ENCODE measurements at regions not wholly inside any gene's neighbourhood (a gene's known extent, or its start where the extent isn't known, plus 50 kb on each side); places are given as distances from the start of the nearest gene placed in this dataset.

DNA sequence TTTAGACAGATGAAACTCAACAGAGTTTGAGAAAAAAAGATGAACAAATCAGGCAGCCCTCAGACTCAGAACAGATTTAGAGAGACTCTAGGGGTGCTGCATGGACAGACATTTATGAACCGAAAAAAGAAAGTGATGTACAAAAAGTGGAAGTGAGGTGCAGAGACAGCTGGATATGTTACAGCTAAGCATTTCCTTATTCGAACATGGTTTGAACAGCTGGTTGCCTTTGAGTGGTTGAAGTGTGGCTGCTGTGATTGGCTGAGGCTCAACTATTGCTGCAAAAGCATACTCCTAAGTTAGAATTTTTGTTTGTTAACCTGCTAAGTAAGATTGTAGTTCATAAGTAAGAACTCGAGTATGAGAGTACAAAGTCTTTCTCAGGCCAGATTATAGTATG, 331.5 kb upstream of the PABPC4L start:
- TF ChIP-seq EZH2 (IDR thresholded peaks at IDR 0.05; ENCODE audit: insufficient read depth, low read length): no peak
- TF ChIP-seq, protein P1, sequence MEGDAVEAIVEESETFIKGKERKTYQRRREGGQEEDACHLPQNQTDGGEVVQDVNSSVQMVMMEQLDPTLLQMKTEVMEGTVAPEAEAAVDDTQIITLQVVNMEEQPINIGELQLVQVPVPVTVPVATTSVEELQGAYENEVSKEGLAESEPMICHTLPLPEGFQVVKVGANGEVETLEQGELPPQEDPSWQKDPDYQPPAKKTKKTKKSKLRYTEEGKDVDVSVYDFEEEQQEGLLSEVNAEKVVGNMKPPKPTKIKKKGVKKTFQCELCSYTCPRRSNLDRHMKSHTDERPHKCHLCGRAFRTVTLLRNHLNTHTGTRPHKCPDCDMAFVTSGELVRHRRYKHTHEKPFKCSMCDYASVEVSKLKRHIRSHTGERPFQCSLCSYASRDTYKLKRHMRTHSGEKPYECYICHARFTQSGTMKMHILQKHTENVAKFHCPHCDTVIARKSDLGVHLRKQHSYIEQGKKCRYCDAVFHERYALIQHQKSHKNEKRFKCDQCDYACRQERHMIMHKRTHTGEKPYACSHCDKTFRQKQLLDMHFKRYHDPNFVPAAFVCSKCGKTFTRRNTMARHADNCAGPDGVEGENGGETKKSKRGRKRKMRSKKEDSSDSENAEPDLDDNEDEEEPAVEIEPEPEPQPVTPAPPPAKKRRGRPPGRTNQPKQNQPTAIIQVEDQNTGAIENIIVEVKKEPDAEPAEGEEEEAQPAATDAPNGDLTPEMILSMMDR (IDR thresholded peaks at IDR 0.05; ENCODE audit: insufficient read depth, low read depth, low read length): no peak
- H3K4me1 Mint-ChIP-seq (ENCODE audit: low read depth, unreplicated experiment): no peaks in the 10 kb centered on the region
- no peaks in the 10 kb centered on the region for H3K36me3 Mint-ChIP-seq (ENCODE audit: low read depth, unreplicated experiment)
- no peaks in the 10 kb centered on the region for H3K9me3 Mint-ChIP-seq (ENCODE audit: unreplicated experiment)
- no peaks in the 10 kb centered on the region for H3K4me1 ChIP-seq (ENCODE audit: insufficient read depth, low read length)
- peaks cover 2% of the 10 kb centered on the region for H3K27me3 ChIP-seq (ENCODE audit: insufficient read depth, low read length)
- H3K27ac ChIP-seq (ENCODE audit: low read depth, low read length): no peak overlapping the region
- H3K27me3 Mint-ChIP-seq (ENCODE audit: low read depth, unreplicated experiment): no peaks in the 10 kb centered on the region
- FAIRE-seq (no peak), DNase-seq (ENCODE audit: low read depth) (no peak)
- H3K36me3 ChIP-seq (ENCODE audit: insufficient read depth, low read length): no peaks in the 10 kb centered on the region
- H3K9me3 ChIP-seq (ENCODE audit: insufficient read depth, low read depth, low read length): no peaks in the 10 kb centered on the region
- no peaks in the 10 kb centered on the region for H4K20me1 ChIP-seq (ENCODE audit: insufficient read depth, low read length)
- H2AFZ ChIP-seq (ENCODE audit: low read depth, low read length): no peak overlapping the region
- H3K79me2 ChIP-seq (ENCODE audit: insufficient read depth, low read length): no peaks in the 10 kb centered on the region
- no peak overlapping the region for H3K4me3 Mint-ChIP-seq (ENCODE audit: unreplicated experiment)
- H3K9ac ChIP-seq (ENCODE audit: low read length): no peak overlapping the region
- no peak overlapping the region for H3K4me3 ChIP-seq (ENCODE audit: insufficient read depth, low read depth, low read length)
- no peak overlapping the region for H3K27ac Mint-ChIP-seq (ENCODE audit: unreplicated experiment)
- H3K4me2 ChIP-seq (ENCODE audit: low read length): no peak overlapping the region

DNA sequence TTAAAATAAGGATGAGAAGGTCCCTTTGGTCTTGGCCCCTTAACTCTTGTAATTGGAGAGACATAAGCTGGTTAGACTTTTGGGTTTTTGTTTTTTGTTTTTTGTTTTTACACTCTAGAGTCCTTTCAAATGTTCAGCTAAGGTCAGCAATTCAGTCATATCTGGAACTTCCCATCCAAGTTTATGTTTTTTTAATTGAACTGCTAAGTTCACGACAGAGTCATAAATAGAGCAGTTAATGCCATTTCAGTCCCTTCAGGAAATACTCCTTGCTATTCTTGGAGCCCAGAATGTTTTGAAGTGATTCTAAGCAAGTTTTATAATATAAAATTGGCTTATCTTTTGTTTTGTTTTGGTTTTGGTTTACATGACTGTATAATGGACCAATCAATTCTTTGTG, 329.4 kb upstream of the PABPC4L start:
- Mint-ChIP-seq H3K9me3 (ENCODE audit: unreplicated experiment) (no peaks in the 10 kb centered on the region), H3K4me1 (ENCODE audit: low read depth, unreplicated experiment) (no peaks in the 10 kb centered on the region), H3K4me3 (ENCODE audit: unreplicated experiment) (no peak overlapping the region), H3K27me3 (ENCODE audit: low read depth, unreplicated experiment) (no peaks in the 10 kb centered on the region), H3K36me3 (ENCODE audit: low read depth, unreplicated experiment) (no peaks in the 10 kb centered on the region), H3K27ac (ENCODE audit: unreplicated experiment) (no peak overlapping the region)
- H3K4me2 ChIP-seq (ENCODE audit: low read length): no peak overlapping the region
- no peak overlapping the region for H3K27ac ChIP-seq (ENCODE audit: low read depth, low read length)
- no peaks in the 10 kb centered on the region for H3K9me3 ChIP-seq (ENCODE audit: insufficient read depth, low read depth, low read length)
- H3K79me2 ChIP-seq (ENCODE audit: insufficient read depth, low read length): no peaks in the 10 kb centered on the region
- no peaks in the 10 kb centered on the region for H3K27me3 ChIP-seq (ENCODE audit: insufficient read depth, low read length)
- H3K36me3 ChIP-seq (ENCODE audit: insufficient read depth, low read length): no peaks in the 10 kb centered on the region
- no peak overlapping the region for H2AFZ ChIP-seq (ENCODE audit: low read depth, low read length)
- H3K9ac ChIP-seq (ENCODE audit: low read length): no peak overlapping the region
- H3K4me3 ChIP-seq (ENCODE audit: insufficient read depth, low read depth, low read length): no peak overlapping the region
- DNase-seq (ENCODE audit: low read depth): no peak
- FAIRE-seq: no peak
- TF ChIP-seq, protein P1 (IDR thresholded peaks at IDR 0.05; ENCODE audit: insufficient read depth, low read depth, low read length): no peak
- no peak for TF ChIP-seq EZH2 (IDR thresholded peaks at IDR 0.05; ENCODE audit: insufficient read depth, low read length)
- no peaks in the 10 kb centered on the region for H4K20me1 ChIP-seq (ENCODE audit: insufficient read depth, low read length)
- no peaks in the 10 kb centered on the region for H3K4me1 ChIP-seq (ENCODE audit: insufficient read depth, low read length)

DNA sequence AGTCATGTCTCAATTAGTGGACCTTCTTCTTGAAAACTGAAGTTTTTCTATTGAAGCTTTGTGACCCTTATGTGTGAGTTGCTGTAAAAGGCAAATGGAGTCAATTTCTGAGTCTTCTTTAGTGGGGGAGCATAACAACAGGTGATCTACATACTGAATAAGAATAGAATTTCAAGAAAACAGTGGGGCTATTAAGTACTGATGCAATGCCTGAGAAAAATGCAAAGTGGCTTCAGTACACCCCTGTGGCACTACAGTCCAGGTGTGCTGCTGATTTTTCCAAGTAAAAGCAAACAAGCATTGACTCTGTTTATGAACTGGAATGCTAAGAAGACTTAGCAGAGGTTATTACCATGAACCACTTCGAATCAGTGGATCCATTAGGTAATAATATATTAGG, 328.0 kb upstream of the PABPC4L start:
- H4K20me1 ChIP-seq (ENCODE audit: insufficient read depth, low read length): no peaks in the 10 kb centered on the region
- no peak overlapping the region for H2AFZ ChIP-seq (ENCODE audit: low read depth, low read length)
- Mint-ChIP-seq H3K36me3 (ENCODE audit: low read depth, unreplicated experiment) (no peaks in the 10 kb centered on the region), H3K27ac (ENCODE audit: unreplicated experiment) (no peak overlapping the region), H3K4me1 (ENCODE audit: low read depth, unreplicated experiment) (no peaks in the 10 kb centered on the region), H3K27me3 (ENCODE audit: low read depth, unreplicated experiment) (no peaks in the 10 kb centered on the region), H3K4me3 (ENCODE audit: unreplicated experiment) (no peak overlapping the region), H3K9me3 (ENCODE audit: unreplicated experiment) (no peaks in the 10 kb centered on the region)
- H3K9ac ChIP-seq (ENCODE audit: low read length): no peak overlapping the region
- H3K9me3 ChIP-seq (ENCODE audit: insufficient read depth, low read depth, low read length): no peaks in the 10 kb centered on the region
- no peaks in the 10 kb centered on the region for H3K36me3 ChIP-seq (ENCODE audit: insufficient read depth, low read length)
- no peaks in the 10 kb centered on the region for H3K4me1 ChIP-seq (ENCODE audit: insufficient read depth, low read length)
- H3K27me3 ChIP-seq (ENCODE audit: insufficient read depth, low read length): no peaks in the 10 kb centered on the region
- no peak for DNase-seq (ENCODE audit: low read depth)
- no peaks in the 10 kb centered on the region for H3K79me2 ChIP-seq (ENCODE audit: insufficient read depth, low read length)
- TF ChIP-seq EZH2 (IDR thresholded peaks at IDR 0.05; ENCODE audit: insufficient read depth, low read length): no peak
- TF ChIP-seq, protein P1 (IDR thresholded peaks at IDR 0.05; ENCODE audit: insufficient read depth, low read depth, low read length): no peak
- no peak overlapping the region for H3K4me2 ChIP-seq (ENCODE audit: low read length)
- no peak overlapping the region for H3K4me3 ChIP-seq (ENCODE audit: insufficient read depth, low read depth, low read length)
- no peak for FAIRE-seq
- no peak overlapping the region for H3K27ac ChIP-seq (ENCODE audit: low read depth, low read length)

All from astrocyte (in vitro differentiated cells and primary cell).